OCI-LY1 (cell line): ENCODE measurements at regions not wholly inside any gene's neighbourhood (a gene's known extent, or its start where the extent isn't known, plus 50 kb on each side); places are given as distances from the start of the nearest gene placed in this dataset.

Experiments used
- EZH2 ChIP-seq: fragments of 200-600 bp; sonication (generic), shearing (Covaris generic); IDR thresholded peaks from 2 replicates; pipeline ENCODE4 v1.8.0; 2017; ENCODE audit warnings: borderline replicate concordance, mixed run types, mild to moderate bottlenecking, antibody characterized with exemption, low read length, moderate library complexity, mixed read lengths
- TF ChIP-seq, protein P1 (sequence below): fragments of 200-600 bp; sonication (generic), shearing (Covaris generic); IDR thresholded peaks from 2 replicates; pipeline ENCODE4 v1.5.1; 2017; ENCODE audit warnings: mild to moderate bottlenecking, antibody characterized with exemption, low read length, moderate library complexity, mixed read lengths

DNA sequence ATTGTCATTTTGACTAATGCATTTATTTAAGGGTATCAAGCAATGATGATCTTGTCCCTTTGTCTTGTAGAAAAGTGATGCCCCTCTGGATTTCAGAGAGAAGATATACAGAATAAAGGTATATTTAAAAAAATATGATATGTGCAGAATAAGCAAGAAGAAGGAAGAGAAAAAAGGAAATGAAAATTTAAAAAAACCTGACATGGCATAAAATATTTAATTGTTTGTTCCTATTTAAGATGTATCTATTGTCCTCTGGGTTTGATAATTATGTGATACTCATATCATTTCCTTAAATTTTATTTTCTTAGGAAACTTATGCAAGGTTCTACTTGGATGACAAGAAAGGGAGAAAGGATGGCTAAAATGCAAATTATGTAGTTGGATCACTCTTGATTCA lies 983.7 kb upstream of the CDH6 start:
- TF ChIP-seq, protein P1, sequence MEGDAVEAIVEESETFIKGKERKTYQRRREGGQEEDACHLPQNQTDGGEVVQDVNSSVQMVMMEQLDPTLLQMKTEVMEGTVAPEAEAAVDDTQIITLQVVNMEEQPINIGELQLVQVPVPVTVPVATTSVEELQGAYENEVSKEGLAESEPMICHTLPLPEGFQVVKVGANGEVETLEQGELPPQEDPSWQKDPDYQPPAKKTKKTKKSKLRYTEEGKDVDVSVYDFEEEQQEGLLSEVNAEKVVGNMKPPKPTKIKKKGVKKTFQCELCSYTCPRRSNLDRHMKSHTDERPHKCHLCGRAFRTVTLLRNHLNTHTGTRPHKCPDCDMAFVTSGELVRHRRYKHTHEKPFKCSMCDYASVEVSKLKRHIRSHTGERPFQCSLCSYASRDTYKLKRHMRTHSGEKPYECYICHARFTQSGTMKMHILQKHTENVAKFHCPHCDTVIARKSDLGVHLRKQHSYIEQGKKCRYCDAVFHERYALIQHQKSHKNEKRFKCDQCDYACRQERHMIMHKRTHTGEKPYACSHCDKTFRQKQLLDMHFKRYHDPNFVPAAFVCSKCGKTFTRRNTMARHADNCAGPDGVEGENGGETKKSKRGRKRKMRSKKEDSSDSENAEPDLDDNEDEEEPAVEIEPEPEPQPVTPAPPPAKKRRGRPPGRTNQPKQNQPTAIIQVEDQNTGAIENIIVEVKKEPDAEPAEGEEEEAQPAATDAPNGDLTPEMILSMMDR, result no peak
- TF ChIP-seq EZH2, result no peak
